Central memory CD8-positive, alpha-beta T cell (primary cell): ENCODE measurements at regions not wholly inside any gene's neighbourhood (a gene's known extent, or its start where the extent isn't known, plus 50 kb on each side); places are given as distances from the start of the nearest gene placed in this dataset.

ENCODE experiments used
- ATAC-seq: fragments of 150-1000 bp; cut with Tn5 transposase; replicated peaks from 2 replicates; pipeline ENCODE4 v1.10.0; 2022; ENCODE audit warnings: mild to moderate bottlenecking, moderate FRiP score, moderate number of reproducible peaks; ENCODE audit not compliant: poor library complexity, severe bottlenecking; ENCODE audit errors: extremely low read depth
- DNase-seq, 2 donors: peaks; one replicate each; pipeline ENCODE4 v3.0.0; 2021; ENCODE audit warnings: low spot score in 2 of 2
- H3K27ac Mint-ChIP-seq: one replicate; pipeline ENCODE4 v1.8.0; 2022; ENCODE audit warnings: low read depth, mild to moderate bottlenecking, moderate library complexity, mixed read lengths
- H3K27me3 Mint-ChIP-seq: one replicate; pipeline ENCODE4 v1.8.0; 2022; ENCODE audit warnings: mixed read lengths
- H3K36me3 Mint-ChIP-seq: one replicate; pipeline ENCODE4 v1.8.0; 2022; ENCODE audit warnings: mild to moderate bottlenecking, moderate library complexity, mixed read lengths; ENCODE audit not compliant: insufficient read depth
- H3K4me1 Mint-ChIP-seq: one replicate; pipeline ENCODE4 v1.8.0; 2022; ENCODE audit warnings: mixed read lengths
- H3K4me3 Mint-ChIP-seq: one replicate; pipeline ENCODE4 v1.8.0; 2022; ENCODE audit warnings: mild to moderate bottlenecking, moderate library complexity, mixed read lengths
- H3K9me3 Mint-ChIP-seq: one replicate; pipeline ENCODE4 v1.8.0; 2022; ENCODE audit warnings: mixed read lengths

GRCh38 chr11:122307476-122308035 is 191.5 kb upstream of the BLID start:
- H3K4me3 Mint-ChIP-seq = no peak overlapping the region
- no peak for DNase-seq
- no peaks in the 10 kb centered on the region for H3K36me3 Mint-ChIP-seq
- H3K27me3 Mint-ChIP-seq = peaks cover 32% of the 10 kb centered on the region
- H3K4me1 Mint-ChIP-seq = no peaks in the 10 kb centered on the region
- no peak overlapping the region for H3K27ac Mint-ChIP-seq
- no peaks in the 10 kb centered on the region for H3K9me3 Mint-ChIP-seq
- no peak for ATAC-seq

- H3K36me3 Mint-ChIP-seq = no peaks in the 10 kb centered on the region
- H3K4me3 Mint-ChIP-seq = no peak overlapping the region
- no peaks in the 10 kb centered on the region for H3K4me1 Mint-ChIP-seq
- no peak overlapping the region for H3K27ac Mint-ChIP-seq
- no peak for DNase-seq
- peaks cover 32% of the 10 kb centered on the region for H3K27me3 Mint-ChIP-seq
- no peak for ATAC-seq
- no peaks in the 10 kb centered on the region for H3K9me3 Mint-ChIP-seq
Measured at GRCh38 chr11:122306831-122307391, 190.9 kb upstream of the BLID start.

GRCh38 chr11:122305426-122306320 is 189.7 kb upstream of the BLID start:
- H3K27me3 Mint-ChIP-seq = peaks cover 32% of the 10 kb centered on the region
- DNase-seq (no peak), ATAC-seq (no peak)
- no peaks in the 10 kb centered on the region for H3K9me3 Mint-ChIP-seq
- no peaks in the 10 kb centered on the region for H3K4me1 Mint-ChIP-seq
- no peak overlapping the region for H3K4me3 Mint-ChIP-seq
- H3K27ac Mint-ChIP-seq = no peak overlapping the region
- no peaks in the 10 kb centered on the region for H3K36me3 Mint-ChIP-seq

DNA sequence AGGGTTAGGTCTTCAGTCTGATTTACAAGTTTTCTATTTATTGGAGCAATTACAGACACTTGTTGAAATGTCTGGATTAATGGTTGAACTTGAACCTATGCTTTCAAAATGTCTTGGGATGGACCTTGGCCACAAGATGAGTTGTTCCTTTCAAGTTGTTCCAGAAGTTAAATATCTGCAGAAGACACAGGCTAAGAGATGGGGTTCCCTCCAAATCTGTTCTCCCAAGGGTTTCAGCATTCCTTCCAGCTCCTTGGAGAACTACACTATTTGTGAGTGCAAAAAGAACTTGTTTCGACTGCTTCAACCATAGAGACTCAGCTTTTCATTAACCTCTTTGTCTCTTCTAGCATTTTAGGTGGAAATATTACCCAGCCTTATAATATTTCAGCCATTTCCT is 189.0 kb upstream of the BLID start:
- Mint-ChIP-seq H3K4me3 (no peak overlapping the region), H3K36me3 (no peaks in the 10 kb centered on the region), H3K9me3 (peaks cover 3% of the 10 kb centered on the region), H3K27me3 (peaks cover 29% of the 10 kb centered on the region), H3K27ac (no peak overlapping the region), H3K4me1 (no peaks in the 10 kb centered on the region)
- DNase-seq (no peak), ATAC-seq (no peak)

DNA sequence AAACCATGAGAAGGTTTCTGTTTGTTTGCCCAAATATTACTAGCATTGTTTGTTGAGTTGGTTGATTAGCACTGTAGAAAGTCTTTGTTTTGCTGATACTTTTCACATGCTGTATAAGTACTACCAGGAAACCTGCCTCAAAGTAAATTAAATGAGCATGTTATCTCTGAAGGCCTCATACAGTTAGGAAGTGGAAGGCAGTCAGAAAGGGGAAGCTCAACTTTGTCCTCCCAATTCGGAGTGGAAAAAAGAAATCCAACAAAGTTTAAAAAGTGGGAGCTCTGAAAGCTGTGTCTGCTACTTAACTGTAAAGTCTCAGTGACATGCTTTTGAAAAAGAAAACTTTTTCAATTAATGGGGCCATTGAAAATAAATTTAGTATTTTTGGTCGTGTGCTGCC is 188.3 kb upstream of the BLID start:
- Mint-ChIP-seq H3K36me3 (no peaks in the 10 kb centered on the region), H3K9me3 (peaks cover 6% of the 10 kb centered on the region), H3K27me3 (peaks cover 23% of the 10 kb centered on the region), H3K4me3 (no peak overlapping the region), H3K27ac (no peak overlapping the region), H3K4me1 (no peaks in the 10 kb centered on the region)
- DNase-seq (no peak), ATAC-seq (no peak)

DNA sequence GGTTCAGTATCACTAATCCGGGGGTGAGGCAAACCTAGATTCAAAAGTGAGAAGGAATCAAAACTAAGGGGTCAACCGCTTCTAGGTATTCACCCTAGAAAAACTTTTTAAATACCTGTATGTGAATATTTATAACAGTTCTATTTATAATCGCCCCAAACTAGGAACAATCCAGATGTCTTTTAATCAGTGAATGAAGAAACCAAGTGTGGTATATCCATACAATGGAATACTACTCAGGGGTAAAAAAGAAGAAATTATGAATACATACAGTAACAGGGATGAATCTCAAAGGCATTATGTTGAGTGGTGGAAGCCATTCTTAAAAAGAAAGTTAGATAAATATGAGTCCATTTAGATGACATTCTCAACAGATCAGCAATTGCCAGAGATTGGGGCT is 178.0 kb upstream of the BLID start:
- no peak overlapping the region for H3K27ac Mint-ChIP-seq
- no peaks in the 10 kb centered on the region for H3K27me3 Mint-ChIP-seq
- no peaks in the 10 kb centered on the region for H3K36me3 Mint-ChIP-seq
- no peak for ATAC-seq
- H3K4me3 Mint-ChIP-seq = no peak overlapping the region
- no peak for DNase-seq
- H3K4me1 Mint-ChIP-seq = no peaks in the 10 kb centered on the region
- peaks cover 6% of the 10 kb centered on the region for H3K9me3 Mint-ChIP-seq

- DNase-seq (no peak), ATAC-seq (no peak)
- Mint-ChIP-seq H3K9me3 (peaks cover 6% of the 10 kb centered on the region), H3K27ac (no peak overlapping the region), H3K27me3 (no peaks in the 10 kb centered on the region), H3K4me1 (no peaks in the 10 kb centered on the region), H3K36me3 (no peaks in the 10 kb centered on the region), H3K4me3 (no peak overlapping the region)
Measured at GRCh38 chr11:122293296-122294023, 177.4 kb upstream of the BLID start.

GRCh38 chr11:122287401-122287800 is 171.4 kb upstream of the BLID start:
- no peaks in the 10 kb centered on the region for H3K4me1 Mint-ChIP-seq

DNA sequence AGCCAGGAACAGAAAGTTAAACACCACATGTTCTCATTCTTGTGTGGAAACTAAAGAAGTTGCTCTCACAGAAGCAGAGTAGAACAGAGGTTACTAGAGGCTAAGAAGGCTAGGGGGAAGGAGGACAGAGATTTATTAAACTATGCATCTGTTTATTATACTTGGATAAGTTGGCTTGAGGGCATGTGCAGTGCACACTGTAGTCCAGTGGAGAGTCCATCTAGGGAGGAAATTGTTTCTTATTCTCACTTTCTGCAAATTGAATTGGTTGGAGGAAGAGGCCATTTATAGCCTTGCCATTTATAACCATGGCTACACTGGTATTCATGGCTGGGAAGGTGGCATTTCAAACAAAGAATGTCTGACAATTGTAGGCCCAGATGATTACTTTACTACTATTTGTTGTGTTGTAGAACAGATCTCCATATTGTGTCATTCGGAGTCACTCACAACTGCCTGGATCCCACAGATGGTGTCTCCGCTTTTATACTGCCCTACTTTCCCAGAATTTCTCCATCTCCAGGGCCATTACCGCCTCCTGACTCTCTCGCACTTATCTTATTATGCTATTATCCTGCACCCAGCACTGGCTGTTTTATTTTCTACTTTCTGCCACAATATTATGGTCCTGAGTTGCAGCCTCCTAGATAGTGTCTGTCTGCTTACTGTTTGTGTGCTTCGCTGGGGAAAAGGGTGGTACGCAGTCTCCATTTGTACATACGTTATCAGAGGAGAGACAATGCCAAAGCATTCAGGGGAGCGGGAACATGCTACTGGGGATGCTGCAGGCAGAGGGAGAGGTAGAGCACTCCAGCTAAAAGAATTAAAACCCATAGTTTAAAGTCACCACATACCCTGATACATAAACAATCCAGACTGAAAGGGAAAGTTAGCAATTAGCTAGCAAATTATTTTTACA is 169.3 kb upstream of the BLID start:
- H3K27ac Mint-ChIP-seq = no peak overlapping the region
- peaks cover 12% of the 10 kb centered on the region for H3K27me3 Mint-ChIP-seq
- ATAC-seq (no peak), DNase-seq (no peak)
- H3K4me3 Mint-ChIP-seq = no peak overlapping the region
- no peaks in the 10 kb centered on the region for H3K4me1 Mint-ChIP-seq
- H3K36me3 Mint-ChIP-seq = no peaks in the 10 kb centered on the region
- H3K9me3 Mint-ChIP-seq = no peaks in the 10 kb centered on the region

More at GRCh38 chr11:122287401-122287800, 171.4 kb upstream of the BLID start:
- H3K4me3 Mint-ChIP-seq = no peak overlapping the region
- H3K27ac Mint-ChIP-seq = no peak overlapping the region
- no peaks in the 10 kb centered on the region for H3K36me3 Mint-ChIP-seq
- ATAC-seq = no peak
- no peak for DNase-seq
- no peaks in the 10 kb centered on the region for H3K9me3 Mint-ChIP-seq
- peaks cover 12% of the 10 kb centered on the region for H3K27me3 Mint-ChIP-seq

DNA sequence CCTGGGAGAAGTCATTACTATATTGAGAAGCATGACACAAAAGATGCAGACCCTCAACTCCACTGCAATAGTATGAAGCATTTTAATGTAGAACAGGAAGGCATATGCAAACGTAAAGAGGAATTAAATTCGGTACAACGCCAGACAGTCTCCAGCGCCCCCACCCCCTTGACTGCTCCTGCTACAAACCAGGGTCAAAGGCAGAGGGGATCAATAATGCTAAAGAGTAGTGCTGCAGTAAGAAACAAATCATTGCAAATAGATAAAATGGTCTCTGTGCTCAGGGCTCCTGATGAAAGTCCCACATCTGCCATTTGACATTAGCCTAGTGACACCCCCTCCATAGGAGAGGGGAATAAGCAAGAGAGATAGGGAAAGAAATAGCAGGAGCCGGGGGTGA is 164.9 kb upstream of the BLID start:
- Mint-ChIP-seq H3K4me1 (no peaks in the 10 kb centered on the region), H3K4me3 (no peak overlapping the region), H3K27me3 (no peaks in the 10 kb centered on the region), H3K36me3 (no peaks in the 10 kb centered on the region), H3K9me3 (no peaks in the 10 kb centered on the region), H3K27ac (no peak overlapping the region)
- no peak for DNase-seq
- no peak for ATAC-seq

DNA sequence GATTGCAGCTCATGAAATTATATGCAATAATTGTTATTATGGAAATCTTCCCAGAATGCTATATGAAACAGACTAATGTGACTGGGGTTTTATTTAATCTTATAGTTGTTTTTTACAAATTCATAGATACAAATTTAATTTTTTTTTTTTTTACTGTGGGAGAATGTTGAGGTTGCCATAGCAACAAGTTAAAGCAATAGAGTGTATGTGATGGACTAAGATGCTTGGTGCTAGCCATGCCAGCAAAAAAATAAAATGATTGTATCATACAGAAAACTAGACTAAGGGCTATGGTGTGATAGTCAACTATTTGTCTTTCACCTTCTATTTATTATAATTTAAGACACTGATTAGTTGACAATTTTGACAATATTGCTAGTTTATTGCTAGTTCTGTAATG is 163.2 kb upstream of the BLID start:
- no peak overlapping the region for H3K27ac Mint-ChIP-seq
- ATAC-seq (no peak), DNase-seq (no peak)
- no peaks in the 10 kb centered on the region for H3K9me3 Mint-ChIP-seq
- H3K4me1 Mint-ChIP-seq = no peaks in the 10 kb centered on the region
- no peaks in the 10 kb centered on the region for H3K27me3 Mint-ChIP-seq
- no peaks in the 10 kb centered on the region for H3K36me3 Mint-ChIP-seq
- H3K4me3 Mint-ChIP-seq = no peak overlapping the region

DNA sequence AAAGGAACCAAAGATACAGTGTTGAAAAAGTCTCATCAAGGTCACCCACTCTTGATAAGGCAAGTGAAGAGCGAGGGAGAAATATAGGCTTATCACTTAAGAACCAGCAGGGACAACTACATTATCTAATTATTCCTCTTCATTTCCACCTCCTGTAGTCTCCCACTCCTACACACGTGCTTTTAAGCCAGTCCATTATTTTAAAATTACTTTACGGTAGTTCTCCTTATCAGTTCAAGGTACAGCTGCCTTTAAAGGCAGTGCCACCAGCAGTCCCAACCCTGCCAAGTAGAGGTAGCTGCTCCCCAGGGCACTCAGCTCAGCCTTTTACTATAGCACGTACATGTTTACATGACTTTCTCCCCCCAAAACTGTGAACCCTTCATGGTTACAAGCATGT is 161.5 kb upstream of the BLID start:
- Mint-ChIP-seq H3K36me3 (no peaks in the 10 kb centered on the region), H3K27me3 (no peaks in the 10 kb centered on the region), H3K4me1 (no peaks in the 10 kb centered on the region), H3K4me3 (no peak overlapping the region), H3K9me3 (no peaks in the 10 kb centered on the region), H3K27ac (no peak overlapping the region)
- ATAC-seq (no peak), DNase-seq (no peak)
